Fibroblast of lung (primary cell): ENCODE measurements at regions not wholly inside any gene's neighbourhood (a gene's known extent, or its start where the extent isn't known, plus 50 kb on each side); places are given as distances from the start of the nearest gene placed in this dataset.

ENCODE experiments used
- DNase-seq, 2 donors: peaks; one replicate each; pipeline versions ENCODE4 v3.0.0 to v3.0.0-alpha.2; 2010; ENCODE audit warnings: low read depth in 2 of 2
- H2AFZ ChIP-seq: 2 replicates; pipeline ENCODE4 v1.5.1; 2012; ENCODE audit warnings: low read length, control low read depth, inconsistent platforms
- H3K27ac ChIP-seq: 2 replicates; pipeline ENCODE4 v1.5.1; 2011; ENCODE audit warnings: low read length, control low read depth; ENCODE audit not compliant: insufficient read depth
- H3K27me3 ChIP-seq: 2 replicates; pipeline ENCODE4 v1.5.1; 2011; ENCODE audit warnings: mild to moderate bottlenecking, low read length; ENCODE audit not compliant: control insufficient read depth, insufficient read depth
- H3K36me3 ChIP-seq: 2 replicates; pipeline ENCODE4 v1.5.1; 2011; ENCODE audit warnings: low read length; ENCODE audit not compliant: control insufficient read depth, insufficient read depth
- H3K4me1 ChIP-seq: 2 replicates; pipeline ENCODE4 v1.5.1; 2011; ENCODE audit warnings: low read length; ENCODE audit not compliant: control insufficient read depth, insufficient read depth; ENCODE audit errors: extremely low read depth
- H3K4me2 ChIP-seq: 2 replicates; pipeline ENCODE4 v1.5.1; 2011; ENCODE audit warnings: low read length, control low read depth; ENCODE audit not compliant: insufficient read depth; ENCODE audit errors: extremely low read depth
- H3K4me3 ChIP-seq, 4 experiments: fragments of 200-600 bp in 1 of 4; sonication (generic) in 1 of 4; replicated peaks in 1 of 4; 2 replicates each; pipeline ENCODE4 v1.5.1; 2011 to 2016; ENCODE audit warnings: low read length in 4 of 4, low read depth in 3 of 4, mild to moderate bottlenecking in 3 of 4, control low read depth in 2 of 4, inconsistent platforms in 1 of 4, mixed read lengths in 1 of 4; ENCODE audit not compliant: insufficient read depth in 1 of 4; ENCODE audit errors: control extremely low read depth in 1 of 4
- H3K79me2 ChIP-seq: 2 replicates; pipeline ENCODE4 v1.5.1; 2012; ENCODE audit warnings: mild to moderate bottlenecking, low read length, inconsistent platforms; ENCODE audit not compliant: control insufficient read depth, insufficient read depth
- H3K9ac ChIP-seq: 2 replicates; pipeline ENCODE4 v1.5.1; 2011; ENCODE audit warnings: mild to moderate bottlenecking, low read length, control low read depth; ENCODE audit not compliant: insufficient read depth
- H3K9me3 ChIP-seq: 2 replicates; pipeline ENCODE4 v1.5.1; 2012; ENCODE audit warnings: low read depth, low read length; ENCODE audit not compliant: control insufficient read depth, insufficient read depth
- H4K20me1 ChIP-seq: 2 replicates; pipeline ENCODE4 v1.5.1; 2011; ENCODE audit warnings: low read length; ENCODE audit not compliant: control insufficient read depth, insufficient read depth; ENCODE audit errors: extremely low read depth
- EZH2 ChIP-seq: IDR thresholded peaks from 2 replicates; pipeline ENCODE4 v1.5.1; 2012; ENCODE audit warnings: low read length, control low read depth, mild to moderate bottlenecking; ENCODE audit errors: missing control alignments
- TF ChIP-seq, protein P1 (sequence below), 2 donors: IDR thresholded peaks in 1 of 2; conservative IDR thresholded peaks in 1 of 2; 1 replicate in 1 of 2; 2 replicates in 1 of 2; pipeline ENCODE4 v1.5.1; 2011 to 2012; ENCODE audit warnings: low read length in 2 of 2, control low read depth in 1 of 2, inconsistent platforms in 1 of 2, low read depth in 1 of 2, mild to moderate bottlenecking in 1 of 2

DNA sequence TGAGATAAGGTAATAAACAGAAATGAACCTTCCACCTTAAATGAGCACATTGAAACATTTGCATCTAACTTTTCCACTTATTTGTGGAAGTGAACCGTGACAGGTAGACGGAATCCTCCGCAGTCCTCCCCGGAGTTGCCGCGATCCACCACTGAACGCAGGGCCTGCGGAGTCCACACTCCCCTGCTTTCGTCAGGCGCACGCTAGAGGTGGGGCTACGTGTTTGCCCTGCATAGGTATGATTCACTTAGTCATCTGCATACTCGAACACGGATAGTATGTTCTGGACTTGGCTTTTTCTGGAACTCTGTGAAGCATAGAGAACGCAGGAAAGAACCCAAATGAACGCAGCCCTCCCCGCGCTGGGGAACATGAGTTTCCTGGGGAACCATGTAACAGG is 272.8 kb upstream of the IRX4 start:
- Histone ChIP-seq H3K4me3 (no peak overlapping the region), H3K9ac (no peak overlapping the region), H2AFZ (no peak overlapping the region), H3K36me3 (no peaks in the 10 kb centered on the region), H3K27me3 (no peaks in the 10 kb centered on the region), H3K9me3 (no peaks in the 10 kb centered on the region), H4K20me1 (no peaks in the 10 kb centered on the region), H3K79me2 (no peaks in the 10 kb centered on the region), H3K4me2 (no peak overlapping the region), H3K27ac (no peak overlapping the region), H3K4me1 (no peaks in the 10 kb centered on the region)
- DNase-seq = no peak
- TF ChIP-seq, protein P1, sequence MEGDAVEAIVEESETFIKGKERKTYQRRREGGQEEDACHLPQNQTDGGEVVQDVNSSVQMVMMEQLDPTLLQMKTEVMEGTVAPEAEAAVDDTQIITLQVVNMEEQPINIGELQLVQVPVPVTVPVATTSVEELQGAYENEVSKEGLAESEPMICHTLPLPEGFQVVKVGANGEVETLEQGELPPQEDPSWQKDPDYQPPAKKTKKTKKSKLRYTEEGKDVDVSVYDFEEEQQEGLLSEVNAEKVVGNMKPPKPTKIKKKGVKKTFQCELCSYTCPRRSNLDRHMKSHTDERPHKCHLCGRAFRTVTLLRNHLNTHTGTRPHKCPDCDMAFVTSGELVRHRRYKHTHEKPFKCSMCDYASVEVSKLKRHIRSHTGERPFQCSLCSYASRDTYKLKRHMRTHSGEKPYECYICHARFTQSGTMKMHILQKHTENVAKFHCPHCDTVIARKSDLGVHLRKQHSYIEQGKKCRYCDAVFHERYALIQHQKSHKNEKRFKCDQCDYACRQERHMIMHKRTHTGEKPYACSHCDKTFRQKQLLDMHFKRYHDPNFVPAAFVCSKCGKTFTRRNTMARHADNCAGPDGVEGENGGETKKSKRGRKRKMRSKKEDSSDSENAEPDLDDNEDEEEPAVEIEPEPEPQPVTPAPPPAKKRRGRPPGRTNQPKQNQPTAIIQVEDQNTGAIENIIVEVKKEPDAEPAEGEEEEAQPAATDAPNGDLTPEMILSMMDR (conservative IDR thresholded peaks at IDR 0.05 in 1 of 2, IDR thresholded peaks at IDR 0.05 in 1 of 2; ENCODE audit: low read depth in 1 of 2, low read length in 2 of 2) = no peak
- no peak for TF ChIP-seq EZH2

DNA sequence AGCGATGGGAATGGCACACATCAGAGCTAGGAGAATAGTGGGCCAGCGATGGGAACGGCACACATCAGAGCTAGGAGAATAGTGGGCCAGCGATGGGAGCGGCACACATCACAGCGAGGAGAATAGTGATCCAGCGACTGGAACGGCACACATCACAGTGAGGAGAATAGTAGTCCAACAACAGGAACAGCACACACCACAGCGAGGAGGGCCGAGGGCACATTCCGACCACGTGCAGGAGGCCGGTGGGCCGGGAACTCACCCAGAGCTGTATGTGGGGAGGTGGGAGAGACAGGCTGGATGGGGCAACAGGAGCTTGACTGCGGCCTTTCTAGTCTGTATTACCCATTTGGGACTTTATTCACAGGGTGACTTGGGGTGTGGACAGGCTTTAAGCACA is 271.1 kb upstream of the IRX4 start:
- H3K79me2 ChIP-seq = no peaks in the 10 kb centered on the region

DNA sequence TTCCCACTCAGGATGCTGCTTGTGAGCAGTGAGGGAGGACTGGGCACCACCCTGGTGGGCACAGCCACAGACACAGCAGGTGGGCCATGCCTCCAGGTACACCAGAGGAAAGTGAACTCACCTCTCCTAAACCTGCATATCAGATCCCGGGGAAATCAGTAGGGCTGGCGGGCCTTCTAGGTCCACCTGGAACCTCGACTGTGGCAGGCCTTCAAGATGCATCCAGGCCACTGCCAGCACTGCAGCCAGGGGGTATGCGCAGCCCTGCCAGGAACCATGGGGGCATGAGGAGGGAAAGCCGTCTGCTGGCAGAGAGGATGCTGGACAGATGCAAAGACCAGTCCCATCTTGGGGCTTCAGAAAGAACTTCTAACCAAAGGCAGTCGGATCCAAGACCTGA is 270.6 kb upstream of the IRX4 start:
- no peak overlapping the region for H2AFZ ChIP-seq
- DNase-seq = no peak
- no peaks in the 10 kb centered on the region for H4K20me1 ChIP-seq
- no peaks in the 10 kb centered on the region for H3K4me1 ChIP-seq
- no peaks in the 10 kb centered on the region for H3K36me3 ChIP-seq
- no peaks in the 10 kb centered on the region for H3K9me3 ChIP-seq
- H3K79me2 ChIP-seq = no peaks in the 10 kb centered on the region
- H3K27me3 ChIP-seq = no peaks in the 10 kb centered on the region
- no peak overlapping the region for H3K4me3 ChIP-seq
- H3K4me2 ChIP-seq = no peak overlapping the region
- H3K9ac ChIP-seq = no peak overlapping the region
- no peak for TF ChIP-seq EZH2
- TF ChIP-seq, protein P1 (conservative IDR thresholded peaks at IDR 0.05 in 1 of 2, IDR thresholded peaks at IDR 0.05 in 1 of 2; ENCODE audit: low read depth in 1 of 2, low read length in 2 of 2) = no peak
- no peak overlapping the region for H3K27ac ChIP-seq

More for the DNA sequence above, 271.1 kb upstream of the IRX4 start:
- H3K9ac ChIP-seq = no peak overlapping the region
- no peak overlapping the region for H2AFZ ChIP-seq
- no peaks in the 10 kb centered on the region for H4K20me1 ChIP-seq
- no peak for TF ChIP-seq EZH2
- TF ChIP-seq, protein P1 (conservative IDR thresholded peaks at IDR 0.05 in 1 of 2, IDR thresholded peaks at IDR 0.05 in 1 of 2; ENCODE audit: low read depth in 1 of 2, low read length in 2 of 2) = no peak
- H3K9me3 ChIP-seq = no peaks in the 10 kb centered on the region
- DNase-seq = no peak
- H3K27me3 ChIP-seq = no peaks in the 10 kb centered on the region
- H3K4me2 ChIP-seq = no peak overlapping the region
- H3K4me3 ChIP-seq = no peak overlapping the region
- H3K36me3 ChIP-seq = no peaks in the 10 kb centered on the region
- H3K4me1 ChIP-seq = no peaks in the 10 kb centered on the region
- no peak overlapping the region for H3K27ac ChIP-seq
